HCT116 (cell line): ENCODE measurements at regions not wholly inside any gene's neighbourhood (a gene's known extent, or its start where the extent isn't known, plus 50 kb on each side); places are given as distances from the start of the nearest gene placed in this dataset.

Experiments
- ATAC-seq: fragments of 200-7000 bp; cut with Tn5 transposase; 2 replicates; pipeline ENCODE4 v1.9.1; 2020; ENCODE audit warnings: mild to moderate bottlenecking, moderate library complexity
- BruUV-seq: library from RNA; stranded (reverse); fragments of 400-500 nt; replicated peaks from 2 replicates; lab custom pipeline; 2021; lab: Mats Ljungman, UMichigan
- CTCF ChIA-PET: fragments of 300-600 bp; sonication (Branson Sonifier 250); formaldehyde crosslinking; loops from one replicate; lab custom pipeline; 2021; ENCODE audit warnings: antibody characterized with exemption; lab: Charles Lee
- POLR2A ChIA-PET: fragments of 300-600, 350-600 bp; sonication (Branson Sonifier 250); formaldehyde crosslinking; loops from one replicate; lab custom pipeline; 2021; ENCODE audit warnings: antibody characterized with exemption; lab: Charles Lee
- RAD21 ChIA-PET, 2 experiments: fragments of 300-600 bp; sonication (Branson Sonifier 250); formaldehyde crosslinking; loops; one replicate each; lab custom pipeline; 2023; ENCODE audit warnings: low total read pairs in 2 of 2; ENCODE audit not compliant: uncharacterized antibody in 2 of 2, unreplicated experiment in 2 of 2, low non-redundant PET in 1 of 2; lab: Charles Lee
- DNase-seq: peaks from one replicate; pipeline ENCODE4 v3.0.0-alpha.2; 2010; ENCODE audit warnings: low read depth, low spot score
- H2AFZ ChIP-seq: fragments of 200-600 bp; shearing (Covaris generic), sonication (generic); 2 replicates; pipeline ENCODE4 v1.6.1; 2017; ENCODE audit warnings: low read depth, mixed run types, mixed read lengths, antibody characterized with exemption, low read length; ENCODE audit not compliant: poor library complexity, severe bottlenecking
- H3K27ac ChIP-seq: 2 replicates; pipeline ENCODE4 v1.5.1; 2012; ENCODE audit warnings: low read depth, low read length
- H3K27me3 ChIP-seq: fragments of 200-600 bp; sonication (generic); 2 replicates; pipeline ENCODE4 v1.6.1; 2016; ENCODE audit warnings: mixed run types, low read length, mixed read lengths; ENCODE audit not compliant: insufficient read depth
- H3K36me3 ChIP-seq, 2 experiments: fragments of 200-500 bp in 1 of 2; fragments of 200-600 bp in 1 of 2; sonication (Bioruptor generic) in 1 of 2; sonication (generic) in 1 of 2; 2 replicates each; pipeline versions ENCODE4 v1.5.1 to v1.6.1; 2014 to 2016; ENCODE audit warnings: low read length in 2 of 2, inconsistent platforms in 1 of 2, mixed read lengths in 1 of 2, mixed run types in 1 of 2; ENCODE audit not compliant: insufficient read depth in 2 of 2, control insufficient read depth in 1 of 2
- H3K4me1 ChIP-seq, 2 experiments: fragments of 200-600 bp in 1 of 2; sonication (generic) in 1 of 2; 2 replicates each; pipeline versions ENCODE4 v1.5.1 to v1.6.1; 2012 to 2017; ENCODE audit warnings: low read length in 2 of 2, inconsistent platforms in 1 of 2, mild to moderate bottlenecking in 1 of 2, mixed read lengths in 1 of 2, mixed run types in 1 of 2, moderate library complexity in 1 of 2; ENCODE audit not compliant: insufficient read depth in 2 of 2, control insufficient read depth in 1 of 2
- H3K4me2 ChIP-seq: fragments of 200-600 bp; sonication (generic); 2 replicates; pipeline ENCODE4 v1.6.1; 2017; ENCODE audit warnings: mixed run types, low read length, mixed read lengths
- H3K4me3 ChIP-seq, 2 experiments: fragments of 200-600 bp in 1 of 2; sonication (generic) in 1 of 2; replicated peaks in 1 of 2; 2 replicates each; pipeline ENCODE4 v1.5.1; 2011 to 2016; ENCODE audit warnings: low read length in 2 of 2, control low read depth in 1 of 2, low read depth in 1 of 2, mild to moderate bottlenecking in 1 of 2, mixed read lengths in 1 of 2, mixed run types in 1 of 2
- H3K79me2 ChIP-seq: fragments of 200-600 bp; sonication (generic); 2 replicates; pipeline ENCODE4 v1.6.1; 2017; ENCODE audit warnings: mild to moderate bottlenecking, mixed run types, low read length, moderate library complexity, mixed read lengths; ENCODE audit not compliant: insufficient read depth
- H3K9ac ChIP-seq: fragments of 200-600 bp; sonication (generic); 2 replicates; pipeline ENCODE4 v1.6.1; 2016; ENCODE audit warnings: low read length, mixed read lengths
- H3K9me2 ChIP-seq: fragments of 200-600 bp; sonication (generic), shearing (Covaris generic); 2 replicates; pipeline ENCODE4 v1.6.1; 2017; ENCODE audit warnings: mixed run types, mild to moderate bottlenecking, moderate library complexity; ENCODE audit not compliant: insufficient read depth
- H3K9me3 ChIP-seq, 2 experiments: fragments of 200-500 bp in 1 of 2; fragments of 200-600 bp in 1 of 2; sonication (Bioruptor generic) in 1 of 2; sonication (generic) in 1 of 2; 2 replicates each; pipeline ENCODE4 v1.6.1; 2014 to 2017; ENCODE audit warnings: low read length in 2 of 2, mixed read lengths in 2 of 2, inconsistent platforms in 1 of 2, low read depth in 1 of 2, mild to moderate bottlenecking in 1 of 2, mixed run types in 1 of 2, moderate library complexity in 1 of 2; ENCODE audit not compliant: control insufficient read depth in 1 of 2, insufficient read depth in 1 of 2
- H4K20me1 ChIP-seq: fragments of 200-600 bp; sonication (generic), shearing (Covaris generic); 2 replicates; pipeline ENCODE4 v1.6.1; 2017; ENCODE audit warnings: mixed run types, mild to moderate bottlenecking, moderate library complexity; ENCODE audit not compliant: insufficient read depth
- CTCF ChIP-seq, 3 experiments: fragments of 200-600 bp in 1 of 3; sonication (generic) in 1 of 3; IDR thresholded peaks in 2 of 3; conservative IDR thresholded peaks in 1 of 3; 2 replicates each; pipeline ENCODE4 v1.5.1; 2012 to 2017; ENCODE audit warnings: low read depth in 2 of 3, low read length in 2 of 3, antibody characterized with exemption in 1 of 3, borderline replicate concordance in 1 of 3, control low read depth in 1 of 3, mild to moderate bottlenecking in 1 of 3, mixed read lengths in 1 of 3, mixed run types in 1 of 3, moderate library complexity in 1 of 3; ENCODE audit not compliant: insufficient read depth in 1 of 3
- REST ChIP-seq: IDR thresholded peaks from 2 replicates; pipeline ENCODE4 v1.6.1; 2012; ENCODE audit warnings: low read depth
- intact Hi-C: fragments of 100-400 bp; cut with micrococcal nuclease; formaldehyde crosslinking; loops from 2 replicates; pipeline ENCODE4 v1.10.0; 2022

- no peak for TF ChIP-seq REST
- TF ChIP-seq CTCF (IDR thresholded peaks at IDR 0.05 in 2 of 3, conservative IDR thresholded peaks at IDR 0.05 in 1 of 3; ENCODE audit: borderline replicate concordance in 1 of 3, insufficient read depth in 1 of 3, low read depth in 2 of 3, low read length in 2 of 3): peak in 1 of 3 experiments; percentile 29; a peak in 2 of 6 replicates
- Histone ChIP-seq H3K9me2 (no peaks in the 10 kb centered on the region), H3K4me3 (no peak overlapping the region), H3K9ac (no peak overlapping the region), H3K27ac (no peak overlapping the region), H3K4me1 (no peaks in the 10 kb centered on the region), H2AFZ (no peak overlapping the region), H4K20me1 (no peaks in the 10 kb centered on the region), H3K36me3 (no peaks in the 10 kb centered on the region), H3K27me3 (no peaks in the 10 kb centered on the region), H3K79me2 (no peaks in the 10 kb centered on the region), H3K9me3 (peaks cover 5 to 22% of the 10 kb centered on the region in 2 experiments; a peak in 2 of 4 replicates), H3K4me2 (no peak overlapping the region)
- CTCF ChIA-PET: no interaction called here
- BruUV-seq: no TSS peak
- RAD21 ChIA-PET: no interaction called here
- POLR2A ChIA-PET: no interaction called here
- intact Hi-C loops: no loop called here
- no peak for DNase-seq
- no peak for ATAC-seq
Observed at GRCh38 chr4:60759518-60760245, 440.4 kb upstream of the ADGRL3 start.
